ENCODE measurements at regions not wholly inside any gene's neighbourhood (a gene's known extent, or its start where the extent isn't known, plus 50 kb on each side); places are given as distances from the start of the nearest gene placed in this dataset.

- no peaks in the 10 kb centered on the region for H3K4me1 ChIP-seq (ENCODE audit: control insufficient read depth in 5 of 5, insufficient read depth in 5 of 5, low read length in 5 of 5)
- no peaks in the 10 kb centered on the region for H3K9me3 ChIP-seq (ENCODE audit: control insufficient read depth in 5 of 5, low read length in 5 of 5)
- no peak overlapping the region for H3K4me3 ChIP-seq (ENCODE audit: low read depth in 1 of 5, low read length in 5 of 5)
- no peaks in the 10 kb centered on the region for H3K36me3 ChIP-seq (ENCODE audit: control insufficient read depth in 5 of 5, insufficient read depth in 5 of 5, low read length in 5 of 5)
- H3K27ac ChIP-seq (ENCODE audit: low read depth, low read length): no peak overlapping the region
- no peaks in the 10 kb centered on the region for H3K27me3 ChIP-seq (ENCODE audit: control insufficient read depth in 5 of 5, insufficient read depth in 4 of 5, low read length in 5 of 5)
- H3K9ac ChIP-seq (ENCODE audit: low read length in 5 of 5): no peak overlapping the region
Observed at GRCh38 chr2:49577041-49577440, 422.7 kb upstream of the FSHR start.

- H3K27me3 ChIP-seq (ENCODE audit: control insufficient read depth in 5 of 5, insufficient read depth in 4 of 5, low read length in 5 of 5): no peaks in the 10 kb centered on the region
Observed at GRCh38 chr2:49569176-49569575, 414.9 kb upstream of the FSHR start.

DNA sequence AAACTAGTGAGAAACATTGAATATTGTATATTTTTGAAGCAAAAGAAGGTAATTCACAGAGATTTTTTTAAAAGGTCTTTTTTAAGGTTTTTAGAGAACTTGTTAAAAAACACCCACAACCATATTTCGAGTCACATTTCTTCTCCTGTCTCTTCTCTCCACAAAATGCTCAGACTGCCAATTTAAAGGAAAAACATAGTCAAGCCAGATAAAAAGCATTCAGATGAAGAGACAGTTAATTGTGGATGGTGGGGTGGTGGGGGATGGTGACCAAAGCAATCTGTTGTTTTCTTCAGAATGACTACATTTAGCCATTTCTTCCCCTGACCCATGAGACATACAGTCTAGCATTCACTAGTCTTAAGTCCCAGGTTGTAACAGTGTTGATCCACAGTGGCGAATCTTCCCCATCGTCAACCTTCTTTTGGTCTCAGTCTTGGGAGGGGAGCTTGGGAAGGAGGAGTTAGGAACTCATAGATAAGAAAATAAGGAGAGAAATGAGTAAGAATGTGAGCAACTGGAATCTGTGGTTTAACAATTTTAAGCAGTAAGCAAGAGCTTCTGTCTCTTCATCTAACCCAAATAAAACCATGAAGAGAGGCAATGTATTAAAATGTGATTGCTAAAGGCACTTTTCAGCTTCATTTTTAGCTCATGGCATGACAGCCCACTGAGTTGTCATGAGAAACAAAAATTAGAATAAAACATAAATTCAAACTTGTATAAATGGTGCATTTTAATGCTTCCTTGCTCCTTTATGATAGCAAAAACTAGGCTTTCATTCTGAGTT, 413.7 kb upstream of the FSHR start:
- Histone ChIP-seq H3K27ac (ENCODE audit: low read depth, low read length) (no peak overlapping the region), H3K9me3 (ENCODE audit: control insufficient read depth in 5 of 5, low read length in 5 of 5) (no peaks in the 10 kb centered on the region), H3K4me3 (ENCODE audit: low read depth in 1 of 5, low read length in 5 of 5) (no peak overlapping the region), H3K27me3 (ENCODE audit: control insufficient read depth in 5 of 5, insufficient read depth in 4 of 5, low read length in 5 of 5) (no peaks in the 10 kb centered on the region), H3K36me3 (ENCODE audit: control insufficient read depth in 5 of 5, insufficient read depth in 5 of 5, low read length in 5 of 5) (no peaks in the 10 kb centered on the region), H3K9ac (ENCODE audit: low read length in 5 of 5) (no peak overlapping the region), H3K4me1 (ENCODE audit: control insufficient read depth in 5 of 5, insufficient read depth in 5 of 5, low read length in 5 of 5) (no peaks in the 10 kb centered on the region)

More at GRCh38 chr2:49569176-49569575, 414.9 kb upstream of the FSHR start:
- Histone ChIP-seq H3K27ac (ENCODE audit: low read depth, low read length) (no peak overlapping the region), H3K4me1 (ENCODE audit: control insufficient read depth in 5 of 5, insufficient read depth in 5 of 5, low read length in 5 of 5) (no peaks in the 10 kb centered on the region), H3K36me3 (ENCODE audit: control insufficient read depth in 5 of 5, insufficient read depth in 5 of 5, low read length in 5 of 5) (no peaks in the 10 kb centered on the region), H3K9me3 (ENCODE audit: control insufficient read depth in 5 of 5, low read length in 5 of 5) (no peaks in the 10 kb centered on the region), H3K9ac (ENCODE audit: low read length in 5 of 5) (no peak overlapping the region), H3K4me3 (ENCODE audit: low read depth in 1 of 5, low read length in 5 of 5) (no peak overlapping the region)

- H3K4me1 ChIP-seq (ENCODE audit: control insufficient read depth in 5 of 5, insufficient read depth in 5 of 5, low read length in 5 of 5): no peaks in the 10 kb centered on the region
- no peaks in the 10 kb centered on the region for H3K27me3 ChIP-seq (ENCODE audit: control insufficient read depth in 5 of 5, insufficient read depth in 4 of 5, low read length in 5 of 5)
- H3K9me3 ChIP-seq (ENCODE audit: control insufficient read depth in 5 of 5, low read length in 5 of 5): no peaks in the 10 kb centered on the region
- H3K27ac ChIP-seq (ENCODE audit: low read depth, low read length): no peak overlapping the region
- no peaks in the 10 kb centered on the region for H3K36me3 ChIP-seq (ENCODE audit: control insufficient read depth in 5 of 5, insufficient read depth in 5 of 5, low read length in 5 of 5)
- no peak overlapping the region for H3K4me3 ChIP-seq (ENCODE audit: low read depth in 1 of 5, low read length in 5 of 5)
- no peak overlapping the region for H3K9ac ChIP-seq (ENCODE audit: low read length in 5 of 5)
Observed at GRCh38 chr2:49567021-49567420, 412.7 kb upstream of the FSHR start.

DNA sequence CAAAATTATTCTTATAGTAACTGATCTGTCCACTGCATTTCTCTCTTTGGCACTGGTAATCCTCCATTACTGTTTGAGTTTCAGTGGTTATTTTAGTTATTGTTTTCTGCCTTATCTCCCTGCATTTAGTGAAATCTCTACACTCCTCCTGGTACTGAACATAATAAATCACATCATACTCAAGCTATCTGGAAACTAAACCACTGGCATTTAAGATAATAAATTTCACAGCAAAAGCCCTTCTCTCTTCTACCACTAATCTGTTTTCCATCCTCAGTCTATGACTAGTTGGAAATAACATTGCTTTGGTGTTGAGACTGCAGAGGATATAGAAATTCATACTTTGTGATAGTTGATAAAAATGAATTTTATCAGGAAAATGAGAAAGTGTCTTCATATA, 399.3 kb upstream of the FSHR start:
- Histone ChIP-seq H3K9ac (ENCODE audit: low read length in 5 of 5) (no peak overlapping the region), H3K27ac (ENCODE audit: low read depth, low read length) (no peak overlapping the region), H3K27me3 (ENCODE audit: control insufficient read depth in 5 of 5, insufficient read depth in 4 of 5, low read length in 5 of 5) (no peaks in the 10 kb centered on the region), H3K4me3 (ENCODE audit: low read depth in 1 of 5, low read length in 5 of 5) (no peak overlapping the region), H3K9me3 (ENCODE audit: control insufficient read depth in 5 of 5, low read length in 5 of 5) (no peaks in the 10 kb centered on the region), H3K36me3 (ENCODE audit: control insufficient read depth in 5 of 5, insufficient read depth in 5 of 5, low read length in 5 of 5) (no peaks in the 10 kb centered on the region), H3K4me1 (ENCODE audit: control insufficient read depth in 5 of 5, insufficient read depth in 5 of 5, low read length in 5 of 5) (no peaks in the 10 kb centered on the region)

- H3K27me3 ChIP-seq (ENCODE audit: control insufficient read depth in 5 of 5, insufficient read depth in 4 of 5, low read length in 5 of 5): no peaks in the 10 kb centered on the region
- H3K4me1 ChIP-seq (ENCODE audit: control insufficient read depth in 5 of 5, insufficient read depth in 5 of 5, low read length in 5 of 5): no peaks in the 10 kb centered on the region
- peaks cover 0 to 16% (median 12%) of the 10 kb centered on the region in 5 donors for H3K9me3 ChIP-seq (ENCODE audit: control insufficient read depth in 5 of 5, low read length in 5 of 5)
- H3K27ac ChIP-seq (ENCODE audit: low read depth, low read length): no peak overlapping the region
- H3K9ac ChIP-seq (ENCODE audit: low read length in 5 of 5): no peak overlapping the region
- no peak overlapping the region for H3K4me3 ChIP-seq (ENCODE audit: low read depth in 1 of 5, low read length in 5 of 5)
- no peaks in the 10 kb centered on the region for H3K36me3 ChIP-seq (ENCODE audit: control insufficient read depth in 5 of 5, insufficient read depth in 5 of 5, low read length in 5 of 5)
Observed at GRCh38 chr2:49532702-49533101, 378.4 kb upstream of the FSHR start.

DNA sequence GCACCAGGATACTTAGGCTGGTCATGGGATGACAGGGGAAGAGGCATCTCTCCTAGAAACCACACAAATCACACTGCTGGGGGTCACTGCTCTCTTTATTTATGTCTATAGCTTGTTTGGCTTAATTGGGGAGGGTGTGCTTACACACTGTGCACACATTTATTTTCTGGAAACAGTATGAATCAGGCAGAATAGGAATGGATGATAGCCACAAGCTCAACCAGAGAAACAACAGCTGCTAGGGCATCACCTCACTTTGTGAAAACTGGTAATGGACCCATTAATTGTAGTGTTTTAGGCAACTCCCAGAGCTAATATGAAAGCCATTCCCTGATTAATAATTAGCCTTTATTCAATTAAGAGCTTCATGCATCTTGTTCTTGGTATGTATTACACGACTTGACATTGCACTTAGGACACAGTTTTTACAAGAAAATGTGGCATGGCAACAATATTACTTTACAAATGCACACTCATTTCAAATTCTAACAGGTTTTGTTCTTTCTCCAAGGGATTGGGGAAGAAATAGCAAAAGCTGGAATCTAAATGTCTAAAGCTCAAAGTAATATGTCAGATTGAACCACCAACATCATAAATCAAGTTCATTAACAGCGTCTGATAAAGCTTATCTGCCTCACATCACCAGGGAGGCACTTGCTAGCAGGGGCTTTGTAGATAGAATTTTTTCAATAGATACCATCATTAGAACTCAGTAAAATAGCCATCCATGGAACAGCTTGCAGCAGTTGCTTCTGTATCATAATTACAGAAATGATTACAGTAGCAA, 361.9 kb upstream of the FSHR start:
- Histone ChIP-seq H3K9me3 (ENCODE audit: control insufficient read depth in 5 of 5, low read length in 5 of 5) (peaks cover 0 to 5% (median 0%) of the 10 kb centered on the region in 5 donors), H3K27ac (ENCODE audit: low read depth, low read length) (no peak overlapping the region), H3K27me3 (ENCODE audit: control insufficient read depth in 5 of 5, insufficient read depth in 4 of 5, low read length in 5 of 5) (no peaks in the 10 kb centered on the region), H3K36me3 (ENCODE audit: control insufficient read depth in 5 of 5, insufficient read depth in 5 of 5, low read length in 5 of 5) (no peaks in the 10 kb centered on the region), H3K4me1 (ENCODE audit: control insufficient read depth in 5 of 5, insufficient read depth in 5 of 5, low read length in 5 of 5) (no peaks in the 10 kb centered on the region), H3K9ac (ENCODE audit: low read length in 5 of 5) (no peak overlapping the region), H3K4me3 (ENCODE audit: low read depth in 1 of 5, low read length in 5 of 5) (no peak overlapping the region)

DNA sequence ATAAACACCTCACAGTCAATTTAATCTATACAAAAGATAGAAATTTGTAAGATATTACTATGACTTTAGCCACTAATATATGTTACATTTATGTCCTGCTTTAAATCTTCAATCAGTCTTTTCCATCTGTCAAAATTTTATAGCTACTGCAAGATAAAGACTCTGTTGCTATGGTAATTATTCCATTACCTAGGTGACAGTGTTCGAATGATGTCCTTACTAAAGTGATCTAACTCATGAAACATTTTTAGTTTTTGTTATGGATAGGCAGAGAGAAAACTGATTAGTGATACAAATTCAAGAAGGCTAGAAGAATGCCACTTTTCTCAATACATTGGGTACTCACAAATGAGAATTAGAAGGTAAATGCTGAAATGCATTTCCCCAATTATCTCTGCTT, 359.9 kb upstream of the FSHR start:
- no peaks in the 10 kb centered on the region for H3K27me3 ChIP-seq (ENCODE audit: control insufficient read depth in 5 of 5, insufficient read depth in 4 of 5, low read length in 5 of 5)
- H3K9ac ChIP-seq (ENCODE audit: low read length in 5 of 5): no peak overlapping the region
- H3K4me3 ChIP-seq (ENCODE audit: low read depth in 1 of 5, low read length in 5 of 5): no peak overlapping the region
- H3K27ac ChIP-seq (ENCODE audit: low read depth, low read length): no peak overlapping the region
- H3K36me3 ChIP-seq (ENCODE audit: control insufficient read depth in 5 of 5, insufficient read depth in 5 of 5, low read length in 5 of 5): no peaks in the 10 kb centered on the region
- H3K4me1 ChIP-seq (ENCODE audit: control insufficient read depth in 5 of 5, insufficient read depth in 5 of 5, low read length in 5 of 5): no peaks in the 10 kb centered on the region
- H3K9me3 ChIP-seq (ENCODE audit: control insufficient read depth in 5 of 5, low read length in 5 of 5): no peaks in the 10 kb centered on the region

DNA sequence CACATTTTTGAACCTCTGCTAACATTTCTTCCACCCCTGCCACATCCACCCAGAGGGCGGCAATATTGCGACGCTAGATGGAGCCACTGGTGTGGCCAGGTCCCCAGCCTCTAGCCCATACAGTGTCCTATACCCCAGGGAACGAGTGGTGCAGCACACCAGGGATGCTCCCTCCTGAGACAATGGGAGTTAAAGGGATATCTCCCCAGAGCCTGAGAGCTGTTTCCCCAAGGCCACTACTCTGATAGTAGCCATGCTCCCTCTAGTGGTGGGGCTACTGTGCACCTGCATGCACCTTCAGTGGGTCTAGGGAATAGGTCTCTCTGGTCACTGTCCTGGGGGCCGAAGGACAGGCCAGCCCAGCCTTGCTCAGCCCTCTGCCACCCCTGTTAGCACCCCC, 336.4 kb upstream of the FSHR start:
- Histone ChIP-seq H3K27ac (ENCODE audit: low read depth, low read length) (no peak overlapping the region), H3K4me3 (ENCODE audit: low read depth in 1 of 5, low read length in 5 of 5) (no peak overlapping the region), H3K9me3 (ENCODE audit: control insufficient read depth in 5 of 5, low read length in 5 of 5) (peaks cover 0 to 5% (median 0%) of the 10 kb centered on the region in 5 donors), H3K4me1 (ENCODE audit: control insufficient read depth in 5 of 5, insufficient read depth in 5 of 5, low read length in 5 of 5) (no peaks in the 10 kb centered on the region), H3K27me3 (ENCODE audit: control insufficient read depth in 5 of 5, insufficient read depth in 4 of 5, low read length in 5 of 5) (no peaks in the 10 kb centered on the region), H3K9ac (ENCODE audit: low read length in 5 of 5) (no peak overlapping the region), H3K36me3 (ENCODE audit: control insufficient read depth in 5 of 5, insufficient read depth in 5 of 5, low read length in 5 of 5) (no peaks in the 10 kb centered on the region)

DNA sequence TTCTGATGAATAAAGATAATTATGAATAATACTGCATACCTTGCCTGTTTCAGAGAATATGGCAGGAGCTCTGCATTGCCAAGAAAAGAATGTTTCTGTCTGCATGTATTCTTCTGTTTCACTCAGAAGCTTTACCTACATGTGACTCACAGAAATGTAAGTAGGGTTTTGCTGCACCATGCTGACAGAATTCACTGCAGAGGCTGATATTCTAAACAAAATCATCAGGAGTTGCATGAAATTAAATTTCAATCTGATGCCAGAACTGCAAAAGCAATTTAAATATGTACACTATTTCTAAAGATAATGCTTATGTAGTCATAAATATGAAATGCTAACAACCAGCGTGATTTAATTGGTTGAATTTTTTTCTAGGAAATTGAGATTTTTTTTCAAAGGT, 332.8 kb upstream of the FSHR start:
- Histone ChIP-seq H3K27me3 (ENCODE audit: control insufficient read depth in 5 of 5, insufficient read depth in 4 of 5, low read length in 5 of 5) (no peaks in the 10 kb centered on the region), H3K4me3 (ENCODE audit: low read depth in 1 of 5, low read length in 5 of 5) (no peak overlapping the region), H3K27ac (ENCODE audit: low read depth, low read length) (no peak overlapping the region), H3K9me3 (ENCODE audit: control insufficient read depth in 5 of 5, low read length in 5 of 5) (peaks cover 0 to 5% (median 0%) of the 10 kb centered on the region in 5 donors), H3K36me3 (ENCODE audit: control insufficient read depth in 5 of 5, insufficient read depth in 5 of 5, low read length in 5 of 5) (no peaks in the 10 kb centered on the region), H3K4me1 (ENCODE audit: control insufficient read depth in 5 of 5, insufficient read depth in 5 of 5, low read length in 5 of 5) (no peaks in the 10 kb centered on the region), H3K9ac (ENCODE audit: low read length in 5 of 5) (no peak overlapping the region)

All from subcutaneous abdominal adipose tissue (tissue), 5 donors.